ENCODE measurements at regions not wholly inside any gene's neighbourhood (a gene's known extent, or its start where the extent isn't known, plus 50 kb on each side); places are given as distances from the start of the nearest gene placed in this dataset.

- TF ChIP-seq NANOG (IDR thresholded peaks at IDR 0.05; ENCODE audit: insufficient read depth, low read depth, low read length, poor library complexity, severe bottlenecking) (no peak), POU5F1 (IDR thresholded peaks at IDR 0.05; ENCODE audit: low read depth, low read length) (no peak), JUN (IDR thresholded peaks at IDR 0.05; ENCODE audit: low read depth, low read length) (no peak)
Observed at GRCh38 chr10:105963334-105963884, 1201.1 kb downstream of the SORCS1 start (continued).
